ENCODE measurements at regions not wholly inside any gene's neighbourhood (a gene's known extent, or its start where the extent isn't known, plus 50 kb on each side); places are given as distances from the start of the nearest gene placed in this dataset.

DNA sequence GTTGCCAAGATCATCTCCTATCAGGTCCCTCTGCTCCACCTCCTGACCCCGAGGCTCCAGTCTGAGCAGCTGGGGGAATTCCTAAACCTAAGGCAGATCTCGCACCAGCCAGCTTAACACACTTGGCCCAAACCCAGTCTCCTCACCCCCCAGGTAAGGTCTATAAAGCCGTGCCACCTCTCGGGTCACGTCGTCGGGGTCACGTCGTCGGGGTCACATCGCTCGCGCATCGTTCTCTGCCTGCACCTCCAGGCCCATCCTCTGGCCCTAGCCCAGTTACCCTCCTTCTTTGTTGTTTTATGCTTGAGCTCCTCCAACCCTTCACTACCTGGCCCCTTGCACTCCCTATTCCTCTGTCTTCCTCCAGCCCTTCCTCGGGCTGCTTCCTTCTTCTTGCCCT lies 77.2 kb downstream of the CTSL start:
- ChIA-PET CTCF (no interaction called here), POLR2A (interaction anchor here (1.2 kb wide), 1 partner anchor 89 kb away, joined by 3 read pairs; no protein-coding TSS in a partner anchor)
- Mint-ChIP-seq H3K27ac (no peak overlapping the region), H3K27me3 (peaks cover 13% of the 10 kb centered on the region), H3K4me3 (no peak overlapping the region), H3K36me3 (ENCODE audit: low read depth) (no peaks in the 10 kb centered on the region), H3K9me3 (no peaks in the 10 kb centered on the region), H3K4me1 (peaks cover 1% of the 10 kb centered on the region)
- no peak for DNase-seq

DNA sequence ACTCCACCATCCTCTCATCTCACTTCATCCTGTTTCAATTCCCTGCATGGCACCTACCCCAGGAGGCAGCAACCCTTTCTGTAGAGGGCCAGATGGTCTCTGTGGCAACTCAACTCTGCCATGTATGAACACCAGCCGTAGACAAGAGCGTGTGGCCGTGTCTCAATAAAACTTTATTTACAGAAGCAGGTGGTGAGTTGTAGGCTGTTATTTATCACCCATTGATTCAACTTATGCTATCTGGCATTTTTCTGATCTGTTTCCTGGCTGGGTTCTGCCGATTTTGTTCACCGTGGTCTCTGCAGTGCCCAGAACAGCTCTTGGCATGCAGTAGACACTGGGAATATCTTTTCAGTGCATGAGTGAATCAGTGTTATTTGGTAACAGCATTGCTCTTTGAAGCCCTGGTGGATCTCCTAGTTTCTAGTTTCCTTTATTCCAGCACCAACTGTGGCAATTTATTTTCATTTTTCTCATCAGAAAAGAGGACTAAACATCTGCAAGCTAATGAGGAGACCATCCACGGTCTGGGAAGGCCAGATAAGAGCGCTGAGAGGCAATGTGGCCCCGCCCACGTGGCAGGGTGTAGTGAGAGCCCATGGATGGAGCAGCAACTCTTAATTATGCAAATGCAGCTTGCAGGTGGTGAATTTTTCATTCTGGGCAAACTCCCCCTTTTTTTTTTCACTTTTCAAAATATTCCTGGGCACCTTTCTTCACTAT lies 77.9 kb downstream of the CTSL start:
- no peaks in the 10 kb centered on the region for H3K36me3 Mint-ChIP-seq (ENCODE audit: low read depth)
- H3K9me3 Mint-ChIP-seq, result no peaks in the 10 kb centered on the region
- ChIA-PET CTCF (no interaction called here), POLR2A (no interaction called here)
- peaks cover 13% of the 10 kb centered on the region for H3K27me3 Mint-ChIP-seq
- no peaks in the 10 kb centered on the region for H3K4me1 Mint-ChIP-seq
- no peak for DNase-seq
- no peak overlapping the region for H3K4me3 Mint-ChIP-seq
- H3K27ac Mint-ChIP-seq, result no peak overlapping the region

DNA sequence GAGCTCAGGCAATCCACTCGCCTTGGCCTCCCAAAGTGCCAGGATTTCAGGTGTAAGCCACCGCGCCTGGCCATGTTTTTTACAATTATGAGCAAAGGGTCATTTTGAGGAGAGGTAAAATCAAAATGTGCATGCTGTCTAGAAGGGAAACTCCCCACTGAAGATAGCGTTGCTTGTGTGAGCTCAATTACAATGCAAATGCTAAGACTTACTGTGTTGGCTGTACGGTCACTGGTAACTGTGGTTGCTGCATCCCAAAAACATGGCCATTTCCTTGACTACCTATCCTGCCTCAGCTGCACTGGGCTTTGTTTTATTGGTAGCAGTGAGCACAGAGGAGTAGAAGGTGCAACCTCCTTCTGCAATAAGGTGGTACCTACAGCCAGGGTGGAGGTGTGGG lies 77.4 kb upstream of the SPATA31E1 start:
- no peak for DNase-seq
- ChIA-PET POLR2A (no interaction called here), CTCF (no interaction called here)
- Mint-ChIP-seq H3K27me3 (peaks cover 10% of the 10 kb centered on the region), H3K4me1 (no peaks in the 10 kb centered on the region), H3K4me3 (no peak overlapping the region), H3K36me3 (ENCODE audit: low read depth) (no peaks in the 10 kb centered on the region), H3K9me3 (no peaks in the 10 kb centered on the region), H3K27ac (no peak overlapping the region)

DNA sequence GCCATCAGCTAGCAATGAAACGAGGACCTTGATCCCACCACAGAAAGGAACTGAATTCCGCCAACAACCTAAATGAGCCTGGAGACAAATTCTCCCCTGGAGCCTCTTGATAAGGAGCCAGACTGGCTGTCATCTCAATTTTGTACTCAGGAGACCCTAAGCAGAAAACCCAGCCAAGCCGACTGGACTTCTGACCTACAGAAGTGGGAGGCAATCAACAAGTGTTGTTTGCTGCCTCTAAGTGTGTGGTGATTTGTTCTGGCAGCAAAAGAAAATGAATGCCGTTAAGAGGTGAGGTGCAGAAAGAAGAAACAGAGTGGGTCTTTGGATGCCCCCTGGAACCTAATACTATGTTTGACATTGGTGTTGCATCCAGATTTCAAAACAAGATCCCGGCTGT lies 72.7 kb upstream of the SPATA31E1 start:
- peaks cover 23% of the 10 kb centered on the region for H3K4me1 Mint-ChIP-seq
- ChIA-PET POLR2A (no interaction called here), CTCF (no interaction called here)

DNA sequence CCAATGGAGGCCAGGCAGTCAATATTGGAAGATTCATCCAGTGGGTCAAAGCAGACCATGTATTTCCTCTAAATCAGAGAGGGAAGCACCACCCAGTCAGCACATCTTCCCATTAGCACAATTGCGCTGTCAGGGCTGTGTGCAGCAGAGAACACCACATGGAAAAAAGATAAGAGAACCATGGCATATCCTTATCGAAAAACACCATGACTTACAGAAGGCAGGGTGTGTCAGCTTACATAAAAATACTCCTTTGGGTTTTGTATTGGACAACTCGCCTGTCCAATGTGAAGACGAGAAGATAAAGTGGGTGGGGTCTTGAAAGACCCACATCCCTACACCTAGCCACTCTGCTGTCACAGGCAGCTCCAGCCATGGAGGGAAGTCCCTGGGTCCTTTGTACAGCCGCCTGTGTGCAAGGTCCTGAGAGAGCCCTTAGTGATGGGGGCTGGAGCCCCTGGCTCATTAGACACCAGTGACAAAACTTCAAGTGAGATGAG lies 71.9 kb upstream of the SPATA31E1 start:
- ChIA-PET CTCF (interaction anchor here (2.1 kb wide), 1 partner anchor 15 kb away, joined by 5 read pairs; no protein-coding TSS in a partner anchor), POLR2A (no interaction called here)
- peaks cover 23% of the 10 kb centered on the region for H3K4me1 Mint-ChIP-seq
- no peaks in the 10 kb centered on the region for H3K9me3 Mint-ChIP-seq
- no peak overlapping the region for H3K4me3 Mint-ChIP-seq
- H3K36me3 Mint-ChIP-seq (ENCODE audit: low read depth), result no peaks in the 10 kb centered on the region
- no peak overlapping the region for H3K27ac Mint-ChIP-seq
- no peak for DNase-seq
- peaks cover 8% of the 10 kb centered on the region for H3K27me3 Mint-ChIP-seq

More for the DNA sequence above, 72.7 kb upstream of the SPATA31E1 start:
- no peak overlapping the region for H3K4me3 Mint-ChIP-seq
- H3K9me3 Mint-ChIP-seq, result no peaks in the 10 kb centered on the region
- peaks cover 7% of the 10 kb centered on the region for H3K27me3 Mint-ChIP-seq
- H3K27ac Mint-ChIP-seq, result no peak overlapping the region
- no peak for DNase-seq
- H3K36me3 Mint-ChIP-seq (ENCODE audit: low read depth), result no peaks in the 10 kb centered on the region

DNA sequence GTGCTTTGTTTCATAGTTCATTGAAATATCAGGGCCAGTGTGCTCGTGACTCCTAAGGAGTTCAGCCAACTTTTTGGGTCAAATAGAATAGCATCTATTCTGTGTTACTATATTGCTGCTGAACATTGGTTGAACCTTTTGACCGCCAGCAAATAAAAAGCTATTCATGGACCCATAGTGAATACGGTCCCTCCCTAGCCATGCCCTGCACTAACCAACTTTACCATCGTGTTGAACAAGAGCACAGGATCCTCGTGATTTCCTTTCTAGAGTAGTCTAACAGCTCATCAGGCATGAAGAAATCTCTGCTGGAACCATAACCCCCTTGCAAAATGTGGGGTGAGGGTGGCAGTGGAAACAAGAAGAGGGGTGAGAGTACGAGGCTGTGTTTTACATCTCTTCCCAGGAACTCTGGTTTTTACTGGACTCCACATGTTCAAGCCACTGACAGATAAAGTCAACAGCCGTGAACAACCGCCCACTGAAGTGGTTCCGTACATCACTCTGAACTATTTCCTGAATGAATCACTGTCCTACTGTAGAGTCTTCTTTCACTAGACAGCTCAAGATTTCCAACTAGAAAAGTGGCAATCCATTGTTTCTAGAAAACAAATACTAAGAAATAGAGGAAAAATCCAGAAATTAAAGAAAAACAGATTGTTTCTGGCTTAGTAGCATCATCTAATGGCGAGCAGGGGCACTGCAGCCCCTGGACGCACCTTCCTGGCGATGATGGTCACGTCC lies 70.1 kb upstream of the SPATA31E1 start:
- H3K4me1 Mint-ChIP-seq, result peaks cover 23% of the 10 kb centered on the region
- H3K27me3 Mint-ChIP-seq, result peaks cover 15% of the 10 kb centered on the region
- no peaks in the 10 kb centered on the region for H3K9me3 Mint-ChIP-seq
- no peak overlapping the region for H3K27ac Mint-ChIP-seq
- POLR2A ChIA-PET, result no interaction called here
- DNase-seq, result no peak
- CTCF ChIA-PET, result interaction anchor here (0.7 to 2.1 kb wide), 9 partner anchors 10 to 149 kb away, joined by 3 to 6 read pairs (median 3); no protein-coding TSS in a partner anchor
- H3K4me3 Mint-ChIP-seq, result no peak overlapping the region
- H3K36me3 Mint-ChIP-seq (ENCODE audit: low read depth), result no peaks in the 10 kb centered on the region

DNA sequence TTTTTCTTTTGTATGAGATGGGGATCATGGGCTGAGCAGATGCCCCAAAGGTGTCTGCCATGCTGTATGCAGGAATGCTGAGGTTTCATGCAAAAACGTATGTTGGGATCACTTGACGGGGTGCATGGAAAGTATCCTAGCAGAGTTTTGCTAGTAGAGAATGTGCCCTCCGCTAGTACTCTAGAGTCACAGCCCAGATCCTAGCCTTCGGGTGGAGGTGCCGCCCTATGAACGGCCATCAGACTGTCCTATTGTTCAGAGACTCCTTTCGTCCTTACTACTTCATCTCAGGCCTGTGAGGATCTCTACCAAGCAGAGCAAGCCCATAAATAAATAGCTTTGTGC lies 69.6 kb upstream of the SPATA31E1 start:
- H3K9me3 Mint-ChIP-seq, result no peaks in the 10 kb centered on the region

DNA sequence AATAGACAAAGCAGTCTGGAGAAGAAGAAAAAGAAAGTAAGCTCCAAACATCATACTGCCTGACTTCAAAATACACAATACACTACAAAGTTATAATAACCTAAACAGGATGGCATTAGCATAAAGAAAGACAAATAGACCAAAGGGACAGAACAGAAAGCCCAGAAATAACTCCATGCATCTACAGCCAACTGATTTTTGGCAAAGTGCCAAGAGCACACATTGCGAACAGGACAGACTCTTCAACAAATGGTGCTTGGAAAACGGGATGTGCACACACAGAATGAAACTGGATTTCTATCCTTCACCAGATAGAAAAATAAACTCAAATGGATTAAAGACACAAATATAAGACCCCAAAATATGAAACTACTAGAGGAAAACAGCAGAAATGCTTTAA lies 66.6 kb upstream of the SPATA31E1 start:
- Mint-ChIP-seq H3K36me3 (ENCODE audit: low read depth) (no peaks in the 10 kb centered on the region), H3K4me1 (peaks cover 23% of the 10 kb centered on the region), H3K9me3 (no peaks in the 10 kb centered on the region), H3K4me3 (no peak overlapping the region), H3K27me3 (peaks cover 12% of the 10 kb centered on the region), H3K27ac (no peak overlapping the region)
- ChIA-PET POLR2A (no interaction called here), CTCF (no interaction called here)
- no peak for DNase-seq

More for the DNA sequence above, 69.6 kb upstream of the SPATA31E1 start:
- peaks cover 23% of the 10 kb centered on the region for H3K4me1 Mint-ChIP-seq
- ChIA-PET CTCF (interaction anchor here (0.7 to 1.8 kb wide), 5 partner anchors 9 to 150 kb away, joined by 3 to 6 read pairs (median 4); no protein-coding TSS in a partner anchor), POLR2A (no interaction called here)
- no peak overlapping the region for H3K4me3 Mint-ChIP-seq
- peaks cover 13% of the 10 kb centered on the region for H3K27me3 Mint-ChIP-seq
- no peak for DNase-seq
- H3K36me3 Mint-ChIP-seq (ENCODE audit: low read depth), result no peaks in the 10 kb centered on the region
- H3K27ac Mint-ChIP-seq, result no peak overlapping the region

DNA sequence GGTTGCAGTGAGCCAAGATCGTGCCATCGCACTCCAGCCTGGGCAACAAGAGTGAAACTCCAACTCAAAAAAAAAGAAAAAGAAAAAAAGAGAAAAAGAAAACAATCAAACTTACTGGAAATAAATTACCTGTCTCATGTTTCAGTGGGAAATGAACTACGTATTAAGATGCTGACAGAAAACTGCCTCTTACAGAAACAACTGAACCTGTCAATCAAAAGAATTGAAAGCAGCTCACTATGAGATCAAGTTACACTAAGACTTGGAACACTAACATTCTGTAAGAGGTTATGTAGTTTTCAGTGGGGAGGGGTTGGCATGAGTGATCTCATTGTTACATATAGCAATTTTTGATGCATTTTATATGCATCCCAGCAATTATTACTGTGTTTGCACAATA lies 64.4 kb upstream of the SPATA31E1 start:
- Mint-ChIP-seq H3K27me3 (peaks cover 17% of the 10 kb centered on the region), H3K4me1 (peaks cover 3% of the 10 kb centered on the region), H3K9me3 (no peaks in the 10 kb centered on the region), H3K27ac (no peak overlapping the region), H3K4me3 (no peak overlapping the region), H3K36me3 (ENCODE audit: low read depth) (no peaks in the 10 kb centered on the region)
- CTCF ChIA-PET, result no interaction called here
- DNase-seq, result no peak
- POLR2A ChIA-PET, result no interaction called here

DNA sequence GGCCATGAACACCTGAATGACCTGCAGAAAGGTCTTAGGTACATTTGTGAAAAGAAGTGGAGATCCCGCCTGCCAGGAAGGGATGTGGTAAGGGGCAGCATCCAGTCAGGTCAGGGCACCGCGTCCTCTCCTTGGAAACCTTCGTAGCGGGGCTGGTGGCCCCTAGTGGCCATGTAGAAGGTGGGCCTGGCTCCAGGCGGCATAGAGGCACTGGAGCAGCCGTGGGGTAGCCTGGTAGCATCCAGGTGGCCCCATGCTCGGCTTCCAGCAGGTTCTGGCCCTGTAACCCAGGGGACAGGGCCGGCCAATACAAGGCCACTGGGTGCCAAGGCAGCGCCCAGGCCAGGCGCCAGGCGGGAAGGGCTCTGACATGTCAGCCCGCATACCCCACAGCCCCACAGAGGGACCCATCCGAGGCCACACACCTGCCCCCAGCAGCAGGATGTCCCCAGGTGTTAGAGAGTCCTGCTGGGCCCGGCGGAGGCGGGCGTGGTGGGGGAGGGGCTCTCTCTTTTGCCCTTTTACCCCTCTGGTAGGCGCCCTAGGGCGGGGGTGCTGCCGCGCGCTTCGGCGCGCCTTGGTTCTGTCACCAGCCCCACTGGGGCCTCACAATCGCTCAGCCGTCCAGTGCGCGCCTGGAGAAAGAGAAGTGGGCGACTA lies 58.3 kb upstream of the SPATA31E1 start:
- ChIA-PET CTCF (no interaction called here), POLR2A (no interaction called here)
- H3K36me3 Mint-ChIP-seq (ENCODE audit: low read depth), result no peaks in the 10 kb centered on the region
- no peak overlapping the region for H3K4me3 Mint-ChIP-seq
- no peak for DNase-seq
- no peak overlapping the region for H3K27ac Mint-ChIP-seq
- peaks cover 15% of the 10 kb centered on the region for H3K27me3 Mint-ChIP-seq
- H3K9me3 Mint-ChIP-seq, result no peaks in the 10 kb centered on the region
- H3K4me1 Mint-ChIP-seq, result peaks cover 2% of the 10 kb centered on the region

DNA sequence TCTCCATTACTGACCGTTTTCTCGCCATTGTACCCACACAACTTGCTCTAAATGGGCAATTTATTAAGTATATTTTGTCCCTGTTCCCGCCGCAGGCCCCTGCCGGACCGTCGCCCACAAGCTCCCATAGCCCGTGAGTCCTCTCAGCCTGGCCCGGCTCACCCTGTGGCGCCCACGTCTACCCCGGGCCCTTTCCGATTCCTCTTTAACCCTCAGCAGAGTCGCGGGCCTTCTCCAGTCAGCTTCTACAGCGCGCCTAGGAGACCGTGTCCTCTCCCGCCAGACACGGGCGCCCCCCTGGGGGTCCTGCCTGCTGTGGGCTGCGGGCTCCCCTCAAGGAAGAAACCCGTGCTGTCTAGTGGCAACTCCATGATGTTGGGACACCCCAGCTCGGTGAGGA lies 57.8 kb upstream of the SPATA31E1 start:
- Mint-ChIP-seq H3K9me3 (no peaks in the 10 kb centered on the region), H3K27me3 (peaks cover 18% of the 10 kb centered on the region), H3K36me3 (ENCODE audit: low read depth) (no peaks in the 10 kb centered on the region), H3K27ac (no peak overlapping the region), H3K4me3 (no peak overlapping the region), H3K4me1 (peaks cover 2% of the 10 kb centered on the region)
- no peak for DNase-seq
- POLR2A ChIA-PET, result no interaction called here
- CTCF ChIA-PET, result no interaction called here

DNA sequence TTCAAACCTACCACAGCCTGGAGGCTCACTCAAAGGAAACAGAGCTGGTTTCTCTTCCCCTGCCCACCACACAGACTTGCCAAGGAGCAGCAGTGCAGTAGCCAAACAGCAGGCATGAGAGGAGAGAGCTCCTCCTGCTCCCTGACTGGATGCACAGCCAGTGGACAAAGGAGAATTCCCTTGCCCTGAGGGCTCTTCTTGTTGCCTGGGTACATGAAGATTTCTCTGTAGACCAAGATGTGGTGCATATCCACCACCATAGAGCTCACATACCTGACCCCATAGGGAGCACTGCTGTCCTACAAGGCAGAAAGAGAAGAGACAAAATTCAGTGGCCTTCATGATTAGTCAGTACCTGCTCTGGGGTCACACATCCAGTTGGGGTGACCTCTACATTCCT lies 56.3 kb upstream of the SPATA31E1 start:
- CTCF ChIA-PET, result no interaction called here
- H3K27me3 Mint-ChIP-seq, result peaks cover 21% of the 10 kb centered on the region
- no peaks in the 10 kb centered on the region for H3K36me3 Mint-ChIP-seq (ENCODE audit: low read depth)
- POLR2A ChIA-PET, result no interaction called here
- no peak overlapping the region for H3K4me3 Mint-ChIP-seq
- H3K9me3 Mint-ChIP-seq, result no peaks in the 10 kb centered on the region
- H3K27ac Mint-ChIP-seq, result no peak overlapping the region
- H3K4me1 Mint-ChIP-seq, result peaks cover 2% of the 10 kb centered on the region
- no peak for DNase-seq

DNA sequence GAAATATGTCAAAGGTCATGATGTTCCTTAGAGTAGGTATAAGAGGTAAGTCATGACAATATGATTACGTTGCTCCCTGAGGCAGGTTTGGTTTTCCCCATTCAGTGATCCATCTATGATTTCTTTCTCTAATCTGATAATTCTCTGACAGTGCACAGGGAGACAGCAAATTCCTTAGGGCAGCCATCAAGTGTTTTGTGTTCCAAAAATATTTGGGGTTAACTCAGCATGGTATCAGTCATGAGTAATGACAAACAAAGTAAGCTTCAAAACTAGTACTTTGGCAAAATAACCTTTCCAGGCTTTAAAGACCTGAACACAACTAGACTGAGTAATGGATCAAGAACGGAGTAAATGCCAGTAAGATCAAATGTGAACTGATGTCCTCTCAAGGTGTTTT lies 55.3 kb upstream of the SPATA31E1 start:
- Mint-ChIP-seq H3K27ac (no peak overlapping the region), H3K4me1 (peaks cover 2% of the 10 kb centered on the region), H3K4me3 (no peak overlapping the region), H3K36me3 (ENCODE audit: low read depth) (no peaks in the 10 kb centered on the region), H3K9me3 (no peaks in the 10 kb centered on the region), H3K27me3 (peaks cover 21% of the 10 kb centered on the region)
- ChIA-PET CTCF (no interaction called here), POLR2A (no interaction called here)
- no peak for DNase-seq

Measured in activated CD4-positive, alpha-beta memory T cell treated with anti-CD3 and anti-CD28 coated beads, Interleukin-2, amount 10 ng/mL, durations not matched to agents 7 days and 5 days (primary cell).